H1 (cell line): ENCODE measurements at regions not wholly inside any gene's neighbourhood (a gene's known extent, or its start where the extent isn't known, plus 50 kb on each side); places are given as distances from the start of the nearest gene placed in this dataset.

Experiments
- CTCF ChIA-PET: fragments of 300-600 bp; sonication (Branson Sonifier 250); formaldehyde crosslinking; loops from one replicate; lab custom pipeline; 2021; ENCODE audit not compliant: partially characterized antibody; lab: Charles Lee
- POLR2A ChIA-PET: fragments of 300-600 bp; sonication (Branson Sonifier 250); formaldehyde crosslinking; loops from one replicate; lab custom pipeline; 2021; ENCODE audit warnings: inconsistent platforms; ENCODE audit not compliant: partially characterized antibody; lab: Charles Lee
- DNase-seq, 2 experiments: peaks; one replicate each; pipeline versions ENCODE4 v3.0.0 to v3.0.0-alpha.2; 2010 to 2022; ENCODE audit warnings: low spot score in 2 of 2, low read depth in 1 of 2, mixed read lengths in 1 of 2
- FAIRE-seq: peaks from 2 replicates; lab custom pipeline; 2011; peaks lifted over from hg19 to GRCh38; lab: Jason Lieb, UNC
- H2AFZ ChIP-seq: 2 replicates; pipeline ENCODE4 v1.8.1; 2012; ENCODE audit warnings: low read length, inconsistent platforms
- H2AK5ac ChIP-seq: 2 replicates; pipeline ENCODE4 v1.6.1; 2013; ENCODE audit warnings: low read depth, low read length
- H2BK120ac ChIP-seq: replicated peaks from 2 replicates; pipeline ENCODE3; 2013; ENCODE audit warnings: low read depth, low read length, inconsistent platforms
- H2BK12ac ChIP-seq: 2 replicates; pipeline ENCODE4 v1.6.1; 2013; ENCODE audit warnings: low read depth, low read length
- H2BK15ac ChIP-seq: 2 replicates; pipeline ENCODE4 v1.6.1; 2013; ENCODE audit warnings: low read length
- H2BK20ac ChIP-seq: 2 replicates; pipeline ENCODE4 v1.6.1; 2013; ENCODE audit warnings: low read length
- H2BK5ac ChIP-seq: 2 replicates; pipeline ENCODE4 v1.6.1; 2013; ENCODE audit warnings: low read depth, low read length
- H3K14ac ChIP-seq: 2 replicates; pipeline ENCODE4 v1.6.1; 2013; ENCODE audit warnings: inconsistent platforms; ENCODE audit not compliant: insufficient read length
- H3K18ac ChIP-seq: 2 replicates; pipeline ENCODE4 v1.6.1; 2013; ENCODE audit warnings: low read length; ENCODE audit errors: extremely low read depth
- H3K23ac ChIP-seq: 2 replicates; pipeline ENCODE4 v1.6.1; 2013; ENCODE audit warnings: inconsistent platforms; ENCODE audit not compliant: insufficient read length
- H3K23me2 ChIP-seq: 2 replicates; pipeline ENCODE4 v1.6.1; 2013; ENCODE audit warnings: low read depth, low read length
- H3K27ac ChIP-seq: 2 replicates; pipeline ENCODE4 v1.6.1; 2011; ENCODE audit warnings: low read depth, low read length, inconsistent platforms
- H3K27me3 ChIP-seq, 4 experiments: replicated peaks in 1 of 4; 1 replicate in 1 of 4; 2 replicates in 3 of 4; pipeline versions ENCODE4 v1.6.1 to v1.8.1; 2011 to 2013; ENCODE audit warnings: low read length in 3 of 4, mild to moderate bottlenecking in 3 of 4, inconsistent platforms in 2 of 4, mixed read lengths in 2 of 4, moderate library complexity in 1 of 4; ENCODE audit not compliant: control insufficient read depth in 3 of 4, insufficient read depth in 3 of 4; ENCODE audit errors: extremely low read depth in 1 of 4
- H3K36me3 ChIP-seq, 4 experiments: 2 replicates each; pipeline versions ENCODE4 v1.6.1 to v1.8.1; 2011 to 2013; ENCODE audit warnings: mild to moderate bottlenecking in 4 of 4, low read length in 3 of 4, moderate library complexity in 2 of 4, control low read depth in 1 of 4, inconsistent platforms in 1 of 4; ENCODE audit not compliant: insufficient read depth in 4 of 4, control insufficient read depth in 2 of 4
- H3K4ac ChIP-seq: replicated peaks from 2 replicates; pipeline ENCODE3; 2013; ENCODE audit warnings: low read length, low read depth, mixed read lengths, inconsistent platforms; ENCODE audit not compliant: insufficient read length
- H3K4me1 ChIP-seq, 4 experiments: replicated peaks in 1 of 4; 1 replicate in 1 of 4; 2 replicates in 3 of 4; pipeline versions ENCODE4 v1.6.1 to v1.8.1; 2011 to 2013; ENCODE audit warnings: low read length in 3 of 4, inconsistent platforms in 2 of 4, mixed read lengths in 1 of 4; ENCODE audit not compliant: insufficient read depth in 4 of 4, control insufficient read depth in 3 of 4
- H3K4me2 ChIP-seq, 2 experiments: 2 replicates each; pipeline versions ENCODE4 v1.6.1 to v1.8.1; 2011 to 2013; ENCODE audit warnings: low read depth in 2 of 2, low read length in 2 of 2, control low read depth in 1 of 2, inconsistent platforms in 1 of 2, mild to moderate bottlenecking in 1 of 2; ENCODE audit not compliant: insufficient read depth in 1 of 2
- H3K4me3 ChIP-seq, 4 experiments: fragments of 200-600, 300-600 bp in 1 of 4; sonication (generic), shearing (Covaris generic), sonication (Bioruptor Twin) in 1 of 4; 2 replicates each; pipeline versions ENCODE4 v1.5.1 to v1.8.1; 2011 to 2016; ENCODE audit warnings: low read length in 4 of 4, low read depth in 3 of 4, control low read depth in 2 of 4, inconsistent platforms in 2 of 4, mild to moderate bottlenecking in 2 of 4, mixed read lengths in 1 of 4, moderate library complexity in 1 of 4; ENCODE audit not compliant: insufficient read depth in 2 of 4; ENCODE audit errors: extremely low read depth in 1 of 4
- H3K56ac ChIP-seq: replicated peaks from 2 replicates; pipeline ENCODE3; 2013; ENCODE audit warnings: low read depth, mild to moderate bottlenecking, mixed read lengths, low read length, inconsistent platforms; ENCODE audit not compliant: insufficient read length
- H3K79me1 ChIP-seq: 2 replicates; pipeline ENCODE4 v1.6.1; 2013; ENCODE audit warnings: low read depth, low read length, control low read depth
- H3K79me2 ChIP-seq, 2 experiments: 2 replicates each; pipeline versions ENCODE4 v1.6.1 to v1.8.1; 2012 to 2013; ENCODE audit warnings: low read length in 2 of 2, mild to moderate bottlenecking in 2 of 2, inconsistent platforms in 1 of 2; ENCODE audit not compliant: insufficient read depth in 2 of 2, control insufficient read depth in 1 of 2
- H3K9ac ChIP-seq, 4 experiments: replicated peaks in 1 of 4; 1 replicate in 1 of 4; 2 replicates in 3 of 4; pipeline versions ENCODE4 v1.6.1 to v1.8.1; 2011 to 2013; ENCODE audit warnings: low read depth in 3 of 4, low read length in 3 of 4, control low read depth in 2 of 4, mild to moderate bottlenecking in 2 of 4, moderate library complexity in 2 of 4, inconsistent platforms in 1 of 4; ENCODE audit errors: extremely low read depth in 1 of 4
- H3K9me3 ChIP-seq, 2 experiments: 2 replicates each; pipeline versions ENCODE4 v1.6.1 to v1.8.1; 2012 to 2013; ENCODE audit warnings: mild to moderate bottlenecking in 2 of 2, moderate library complexity in 2 of 2, control low read depth in 1 of 2, inconsistent platforms in 1 of 2, low read depth in 1 of 2, low read length in 1 of 2, mixed read lengths in 1 of 2; ENCODE audit not compliant: insufficient read depth in 2 of 2
- H4K20me1 ChIP-seq, 2 experiments: replicated peaks in 1 of 2; 2 replicates each; pipeline versions ENCODE3 to v1.8.1; 2011 to 2013; ENCODE audit warnings: inconsistent platforms in 2 of 2, low read length in 2 of 2, mild to moderate bottlenecking in 1 of 2; ENCODE audit not compliant: insufficient read depth in 2 of 2, control insufficient read depth in 1 of 2
- H4K5ac ChIP-seq: 2 replicates; pipeline ENCODE4 v1.6.1; 2013; ENCODE audit warnings: low read length, low read depth, mixed read lengths, inconsistent platforms; ENCODE audit not compliant: insufficient read length
- H4K8ac ChIP-seq: 2 replicates; pipeline ENCODE4 v1.8.0; 2013; ENCODE audit warnings: mild to moderate bottlenecking, moderate library complexity, low read length, inconsistent platforms; ENCODE audit not compliant: insufficient read depth; ENCODE audit errors: extremely low read depth
- H4K91ac ChIP-seq: replicated peaks from 2 replicates; pipeline ENCODE3; 2013; ENCODE audit warnings: low read length, mixed read lengths, inconsistent platforms; ENCODE audit not compliant: insufficient read length
- CHD2 ChIP-seq: IDR thresholded peaks from 2 replicates; pipeline ENCODE4 v1.6.1; 2012; ENCODE audit warnings: low read length, improper control_type of control experiment
- JUND ChIP-seq: IDR thresholded peaks from 2 replicates; pipeline ENCODE4 v1.6.1; 2011; ENCODE audit warnings: mild to moderate bottlenecking, improper control_type of control experiment, low read length
- SIX5 ChIP-seq: IDR thresholded peaks from 2 replicates; pipeline ENCODE4 v1.6.1; 2011; ENCODE audit warnings: mild to moderate bottlenecking, low read depth, low read length
- TAF1 ChIP-seq: IDR thresholded peaks from 2 replicates; pipeline ENCODE4 v1.6.1; 2011; ENCODE audit warnings: mild to moderate bottlenecking, low read depth, low read length
- YY1 ChIP-seq: IDR thresholded peaks from 2 replicates; pipeline ENCODE4 v1.6.1; 2011; ENCODE audit warnings: low read depth, mild to moderate bottlenecking, low read length
- WGBS, 2 experiments: shearing (Covaris generic) in 1 of 2; methylation state at CpG; one replicate each; pipeline versions ENCODE4 v1.1.6 to v1.1.7; 2013 to 2015; ENCODE audit warnings: low lambda C conversion rate in 2 of 2, mixed read lengths in 2 of 2, inconsistent platforms in 1 of 2, low coverage in 1 of 2, missing lambda C conversion rate in 1 of 2; ENCODE audit not compliant: insufficient replicate concordance in 2 of 2, insufficient coverage in 1 of 2, insufficient read length in 1 of 2; ENCODE audit errors: extremely low coverage in 1 of 2, missing lambda C conversion rate in 1 of 2; 5-methylcytosine and 5-hydroxymethylcytosine counted together

GRCh38 chr22:48532986-48533385 is 1294.7 kb downstream of the BRD1 start:
- Histone ChIP-seq H4K5ac (no peak overlapping the region), H4K8ac (no peak overlapping the region; the same call in 1 of the 2 replicates), H3K79me2 (no peaks in the 10 kb centered on the region; a peak in 1 of 4 replicates), H3K23ac (no peak overlapping the region), H3K79me1 (peaks cover 7% of the 10 kb centered on the region), H3K4ac (no peak overlapping the region), H2BK15ac (no peak overlapping the region), H3K36me3 (peaks cover 0 to 3% (median 0%) of the 10 kb centered on the region in 4 experiments; a peak in 1 of 8 replicates), H3K18ac (no peak overlapping the region), H3K27me3 (no peaks in the 10 kb centered on the region), H2AFZ (no peak overlapping the region), H3K4me1 (peaks cover 0 to 2% (median 0%) of the 10 kb centered on the region in 4 experiments; a peak in 2 of 7 replicates), H2AK5ac (no peak overlapping the region), H3K14ac (no peak overlapping the region), H4K20me1 (peaks cover 10 to 21% of the 10 kb centered on the region in 2 experiments), H2BK5ac (no peak overlapping the region), H3K56ac (no peak overlapping the region), H3K23me2 (no peaks in the 10 kb centered on the region), H4K91ac (no peak overlapping the region), H2BK120ac (no peak overlapping the region), H3K9ac (no peak overlapping the region), H3K9me3 (no peaks in the 10 kb centered on the region), H3K4me3 (no peak overlapping the region), H2BK20ac (no peak overlapping the region), H3K27ac (no peak overlapping the region), H3K4me2 (no peak overlapping the region), H2BK12ac (no peak overlapping the region)
- FAIRE-seq (no peak), DNase-seq (no peak)
- 83% methylated on average over 12 of the region's 12 CpGs; no CpG with 5 or more reads in 1 of the 2 experiments for WGBS, 2 experiments
- CTCF ChIA-PET: no interaction called here
- POLR2A ChIA-PET: no interaction called here
- no peak for TF ChIP-seq YY1
- no peak for TF ChIP-seq TAF1
- TF ChIP-seq CHD2: no peak
- no peak for TF ChIP-seq SIX5
- TF ChIP-seq JUND: no peak
